ENCODE measurements at regions not wholly inside any gene's neighbourhood (a gene's known extent, or its start where the extent isn't known, plus 50 kb on each side); places are given as distances from the start of the nearest gene placed in this dataset.

- DNase-seq (ENCODE audit: extremely low spot score) = no peak
- no peak for TF ChIP-seq CTCF (IDR thresholded peaks at IDR 0.05; ENCODE audit: control extremely low read depth, extremely low read depth, low read depth, missing control alignments)
- POLR2A ChIA-PET = no interaction called here
- CTCF ChIA-PET = interaction anchor here (1.3 kb wide), 1 partner anchor 17 kb away, joined by 4 read pairs; no protein-coding TSS in a partner anchor
Measured at GRCh38 chr4:107166873-107167450, 130.8 kb upstream of the DKK2 start.

- CTCF ChIA-PET = interaction anchor here (1.3 kb wide), 1 partner anchor 18 kb away, joined by 4 read pairs; no protein-coding TSS in a partner anchor
- no peak for DNase-seq (ENCODE audit: extremely low spot score)
- POLR2A ChIA-PET = no interaction called here
- no peak for TF ChIP-seq CTCF (IDR thresholded peaks at IDR 0.05; ENCODE audit: control extremely low read depth, extremely low read depth, low read depth, missing control alignments)
Measured at GRCh38 chr4:107166181-107166580, 130.1 kb upstream of the DKK2 start.

GRCh38 chr4:107164962-107165475 lies 128.9 kb upstream of the DKK2 start:
- TF ChIP-seq CTCF (IDR thresholded peaks at IDR 0.05; ENCODE audit: control extremely low read depth, extremely low read depth, low read depth, missing control alignments) = no peak
- DNase-seq (ENCODE audit: extremely low spot score) = no peak
- CTCF ChIA-PET = no interaction called here
- POLR2A ChIA-PET = no interaction called here

GRCh38 chr4:107156443-107156842 lies 120.3 kb upstream of the DKK2 start:
- TF ChIP-seq CTCF (IDR thresholded peaks at IDR 0.05; ENCODE audit: control extremely low read depth, extremely low read depth, low read depth, missing control alignments) = no peak
- DNase-seq (ENCODE audit: extremely low spot score) = no peak
- CTCF ChIA-PET = interaction anchor here (1.2 to 1.5 kb wide), 2 partner anchors 17 to 26 kb away, joined by 3 to 4 read pairs; no protein-coding TSS in a partner anchor
- POLR2A ChIA-PET = no interaction called here

GRCh38 chr4:107155366-107155765 lies 119.3 kb upstream of the DKK2 start:
- no peak for DNase-seq (ENCODE audit: extremely low spot score)
- no peak for TF ChIP-seq CTCF (IDR thresholded peaks at IDR 0.05; ENCODE audit: control extremely low read depth, extremely low read depth, low read depth, missing control alignments)
- ChIA-PET CTCF (interaction anchor here (1.2 to 1.5 kb wide), 2 partner anchors 16 to 27 kb away, joined by 3 to 4 read pairs; no protein-coding TSS in a partner anchor), POLR2A (no interaction called here)

- no peak for TF ChIP-seq CTCF (IDR thresholded peaks at IDR 0.05; ENCODE audit: control extremely low read depth, extremely low read depth, low read depth, missing control alignments)
- POLR2A ChIA-PET = no interaction called here
- DNase-seq (ENCODE audit: extremely low spot score) = no peak
- CTCF ChIA-PET = interaction anchor here (0.9 kb wide), 1 partner anchor 10 kb away, joined by 3 read pairs; no protein-coding TSS in a partner anchor
Measured at GRCh38 chr4:107153956-107154355, 117.8 kb upstream of the DKK2 start.
